ENCODE measurements at regions not wholly inside any gene's neighbourhood (a gene's known extent, or its start where the extent isn't known, plus 50 kb on each side); places are given as distances from the start of the nearest gene placed in this dataset.
"Not testable (repeated sequence)": the region's sequence is repeated elsewhere in the genome, so short reads cannot be mapped to it uniquely, and the experiment has no call there.

DNA sequence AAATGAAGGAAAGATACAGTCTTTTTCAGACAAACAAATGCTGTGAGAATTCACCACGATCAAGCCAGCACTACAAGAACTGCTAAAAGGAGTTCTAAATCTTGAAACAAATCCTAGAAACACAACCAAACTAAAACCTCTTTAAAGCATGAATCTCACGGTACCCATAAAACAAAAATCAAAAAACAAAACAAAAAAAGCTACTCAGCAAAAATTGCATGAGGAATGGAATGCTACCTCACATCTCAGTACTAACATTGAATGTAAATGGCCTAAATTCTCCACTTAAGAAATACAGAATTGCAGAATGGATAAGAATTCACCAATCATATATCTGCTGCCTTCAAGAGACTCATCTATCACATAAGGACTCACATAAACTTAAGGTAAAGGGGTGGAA, 300.1 kb downstream of the NAF1 start:
- no peak overlapping the region for H3K4me3 ChIP-seq
- H3K27me3 ChIP-seq, result no peaks in the 10 kb centered on the region
- H3K9me3 ChIP-seq (ENCODE audit: low read depth), result no peaks in the 10 kb centered on the region
- H3K27ac ChIP-seq, result no peak overlapping the region
- H3K36me3 ChIP-seq, result no peaks in the 10 kb centered on the region
- no peak for DNase-seq (ENCODE audit: low read depth in 1 of 2, low spot score in 1 of 2)
- TF ChIP-seq, protein P1, sequence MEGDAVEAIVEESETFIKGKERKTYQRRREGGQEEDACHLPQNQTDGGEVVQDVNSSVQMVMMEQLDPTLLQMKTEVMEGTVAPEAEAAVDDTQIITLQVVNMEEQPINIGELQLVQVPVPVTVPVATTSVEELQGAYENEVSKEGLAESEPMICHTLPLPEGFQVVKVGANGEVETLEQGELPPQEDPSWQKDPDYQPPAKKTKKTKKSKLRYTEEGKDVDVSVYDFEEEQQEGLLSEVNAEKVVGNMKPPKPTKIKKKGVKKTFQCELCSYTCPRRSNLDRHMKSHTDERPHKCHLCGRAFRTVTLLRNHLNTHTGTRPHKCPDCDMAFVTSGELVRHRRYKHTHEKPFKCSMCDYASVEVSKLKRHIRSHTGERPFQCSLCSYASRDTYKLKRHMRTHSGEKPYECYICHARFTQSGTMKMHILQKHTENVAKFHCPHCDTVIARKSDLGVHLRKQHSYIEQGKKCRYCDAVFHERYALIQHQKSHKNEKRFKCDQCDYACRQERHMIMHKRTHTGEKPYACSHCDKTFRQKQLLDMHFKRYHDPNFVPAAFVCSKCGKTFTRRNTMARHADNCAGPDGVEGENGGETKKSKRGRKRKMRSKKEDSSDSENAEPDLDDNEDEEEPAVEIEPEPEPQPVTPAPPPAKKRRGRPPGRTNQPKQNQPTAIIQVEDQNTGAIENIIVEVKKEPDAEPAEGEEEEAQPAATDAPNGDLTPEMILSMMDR (IDR thresholded peaks at IDR 0.05; ENCODE audit: low read depth, low read length), result no peak
- H3K4me1 ChIP-seq (ENCODE audit: low read depth), result no peaks in the 10 kb centered on the region

DNA sequence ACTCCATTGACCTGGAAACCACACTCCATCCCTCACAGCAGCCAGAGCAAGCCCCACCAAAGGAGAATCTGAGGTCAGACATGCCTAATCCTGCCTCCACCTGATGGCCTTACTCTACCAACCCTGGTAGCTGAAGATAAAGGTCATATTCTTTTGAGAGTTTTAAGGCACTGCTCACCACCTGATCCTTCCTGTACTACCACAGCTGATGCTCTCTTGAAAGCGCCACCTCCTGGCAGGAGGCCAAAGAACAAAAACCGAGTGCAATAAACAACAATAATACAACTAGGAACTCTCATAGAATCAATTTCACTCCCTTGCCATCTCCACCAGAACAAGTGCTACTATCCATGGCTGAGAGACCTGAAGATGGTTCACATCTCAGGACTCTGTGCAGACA, 301.6 kb downstream of the NAF1 start:
- Histone ChIP-seq H3K36me3 (no peaks in the 10 kb centered on the region), H3K27me3 (no peaks in the 10 kb centered on the region), H3K4me3 (no peak overlapping the region), H3K27ac (no peak overlapping the region), H3K9me3 (ENCODE audit: low read depth) (no peaks in the 10 kb centered on the region), H3K4me1 (ENCODE audit: low read depth) (no peaks in the 10 kb centered on the region)
- TF ChIP-seq, protein P1 (IDR thresholded peaks at IDR 0.05; ENCODE audit: low read depth, low read length), result no peak
- DNase-seq (ENCODE audit: low read depth in 1 of 2, low spot score in 1 of 2), result no peak

DNA sequence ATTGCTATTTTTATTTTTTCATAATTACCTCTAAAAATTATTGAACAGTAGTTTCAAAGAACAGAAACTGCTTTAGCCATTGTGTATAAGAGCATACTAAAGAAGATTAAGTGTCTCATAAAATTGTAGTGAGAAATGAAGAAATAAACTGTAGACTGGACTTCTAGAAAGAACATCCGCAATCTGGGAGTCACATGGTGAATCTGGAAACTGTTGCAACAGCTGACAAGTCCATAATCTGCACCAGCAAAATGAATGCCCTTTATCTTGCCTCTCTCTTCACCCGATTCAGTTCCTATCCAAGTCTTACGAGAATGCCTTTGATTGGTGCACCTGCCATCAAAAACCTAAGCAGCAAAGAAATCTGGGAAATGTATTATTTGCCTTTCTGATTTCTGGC, 312.9 kb downstream of the NAF1 start:
- TF ChIP-seq, protein P1 (IDR thresholded peaks at IDR 0.05; ENCODE audit: low read depth, low read length), result no peak
- Histone ChIP-seq H3K36me3 (no peaks in the 10 kb centered on the region), H3K27ac (no peak overlapping the region), H3K4me1 (ENCODE audit: low read depth) (no peaks in the 10 kb centered on the region), H3K4me3 (no peak overlapping the region), H3K27me3 (no peaks in the 10 kb centered on the region), H3K9me3 (ENCODE audit: low read depth) (no peaks in the 10 kb centered on the region)
- no peak for DNase-seq (ENCODE audit: low read depth in 1 of 2, low spot score in 1 of 2)

DNA sequence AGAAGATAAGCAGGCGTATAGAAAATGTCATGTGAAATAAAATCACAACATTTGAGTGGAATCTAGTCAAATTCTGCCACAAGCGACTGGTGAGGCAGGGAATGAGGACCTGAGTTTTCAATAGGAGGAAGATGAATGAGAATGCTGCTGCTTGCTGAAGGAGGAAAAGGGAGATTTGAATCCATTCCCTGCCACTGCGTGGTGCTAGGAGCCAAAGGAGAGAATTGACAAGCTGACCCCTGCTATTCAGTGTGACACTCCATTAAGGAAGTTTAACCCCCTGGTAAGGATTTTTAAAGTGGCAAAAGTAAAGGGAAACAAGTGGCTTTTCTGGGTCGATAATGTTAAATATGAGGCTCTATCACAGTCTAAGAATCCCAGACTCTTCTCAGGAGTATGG, 314.0 kb downstream of the NAF1 start:
- no peak overlapping the region for H3K4me3 ChIP-seq
- TF ChIP-seq, protein P1 (IDR thresholded peaks at IDR 0.05; ENCODE audit: low read depth, low read length), result no peak
- no peak overlapping the region for H3K27ac ChIP-seq
- no peaks in the 10 kb centered on the region for H3K27me3 ChIP-seq
- no peak for DNase-seq (ENCODE audit: low read depth in 1 of 2, low spot score in 1 of 2)
- no peaks in the 10 kb centered on the region for H3K4me1 ChIP-seq (ENCODE audit: low read depth)
- no peaks in the 10 kb centered on the region for H3K9me3 ChIP-seq (ENCODE audit: low read depth)
- H3K36me3 ChIP-seq, result no peaks in the 10 kb centered on the region

DNA sequence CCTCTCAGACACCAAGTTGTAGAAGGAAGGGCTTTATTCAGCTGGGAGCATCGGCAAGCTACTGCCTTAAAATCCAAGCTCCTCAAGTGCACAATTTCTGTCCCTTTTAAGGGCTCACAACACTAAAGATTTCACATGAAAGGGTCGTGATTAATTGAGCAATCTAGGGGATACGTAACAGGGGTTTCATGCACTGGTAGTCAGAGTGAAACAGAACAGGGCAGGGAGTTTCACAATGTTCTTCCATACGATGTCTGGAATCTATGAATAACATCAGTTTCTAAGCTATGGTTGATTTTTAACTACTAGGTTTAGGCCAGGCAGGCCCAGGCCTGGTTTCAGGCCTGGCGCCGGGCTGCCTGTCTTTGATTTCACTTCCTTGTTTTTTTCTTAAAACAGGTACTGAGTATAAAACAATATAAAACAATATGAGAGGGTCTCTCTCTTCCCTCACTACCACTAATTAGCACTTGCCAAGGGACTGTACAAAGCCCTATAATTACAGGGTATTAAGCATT, 315.4 kb downstream of the NAF1 start:
- not testable (repeated sequence) for H3K36me3 ChIP-seq; H3K4me1 ChIP-seq (ENCODE audit: low read depth)

DNA sequence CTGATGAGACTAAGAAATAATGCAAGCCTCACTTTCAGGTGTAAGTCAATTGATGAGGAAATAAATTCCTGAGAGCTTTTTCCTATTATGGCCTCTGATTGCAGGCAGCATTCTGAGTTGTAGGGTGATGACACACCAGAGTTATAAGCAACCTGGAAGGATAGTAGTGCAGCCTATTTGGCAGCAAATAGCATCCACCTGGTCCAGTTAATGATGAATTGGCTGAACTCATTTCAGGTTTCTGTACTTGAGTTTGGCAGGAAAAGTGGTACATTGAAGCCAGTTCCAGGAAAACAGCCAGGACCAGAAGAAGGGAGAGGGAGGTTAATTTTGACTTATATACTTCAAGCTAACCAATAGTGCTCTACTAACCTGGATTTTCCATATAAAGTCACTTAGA, 316.8 kb downstream of the NAF1 start:
- H3K27me3 ChIP-seq, result no peaks in the 10 kb centered on the region
- DNase-seq (ENCODE audit: low read depth in 1 of 2, low spot score in 1 of 2), result no peak
- no peaks in the 10 kb centered on the region for H3K36me3 ChIP-seq
- TF ChIP-seq, protein P1 (IDR thresholded peaks at IDR 0.05; ENCODE audit: low read depth, low read length), result no peak
- H3K9me3 ChIP-seq (ENCODE audit: low read depth), result no peaks in the 10 kb centered on the region
- H3K4me3 ChIP-seq, result no peak overlapping the region
- no peaks in the 10 kb centered on the region for H3K4me1 ChIP-seq (ENCODE audit: low read depth)
- H3K27ac ChIP-seq, result no peak overlapping the region

More for the DNA sequence above, 315.4 kb downstream of the NAF1 start:
- not testable (repeated sequence) for DNase-seq (ENCODE audit: low read depth in 1 of 2, low spot score in 1 of 2); H3K4me3 ChIP-seq; H3K27me3 ChIP-seq; H3K9me3 ChIP-seq (ENCODE audit: low read depth); H3K27ac ChIP-seq
